ENCODE measurements at regions not wholly inside any gene's neighbourhood (a gene's known extent, or its start where the extent isn't known, plus 50 kb on each side); places are given as distances from the start of the nearest gene placed in this dataset.

- no peak for TF ChIP-seq CTCF (IDR thresholded peaks at IDR 0.05)
- no peak overlapping the region for H3K27ac ChIP-seq (ENCODE audit: low read length)
- H3K27ac Mint-ChIP-seq: no peak overlapping the region
- no peaks in the 10 kb centered on the region for H3K4me1 Mint-ChIP-seq
- peaks cover 14 to 16% of the 10 kb centered on the region in 2 donors for H3K9me3 Mint-ChIP-seq
- no peaks in the 10 kb centered on the region for H3K27me3 Mint-ChIP-seq (ENCODE audit: low read depth in 2 of 2)
- H3K36me3 ChIP-seq (ENCODE audit: control insufficient read depth, insufficient read depth, low read length): no peaks in the 10 kb centered on the region
- intact Hi-C loops (cut with micrococcal nuclease): no loop called here
- H3K27me3 ChIP-seq (ENCODE audit: control insufficient read depth, insufficient read depth, low read length): no peaks in the 10 kb centered on the region
- no peaks in the 10 kb centered on the region for H3K9me3 ChIP-seq (ENCODE audit: control insufficient read depth, insufficient read depth, low read length)
- WGBS (ENCODE audit: insufficient coverage): 86% methylated on average over 1 of the region's 4 CpGs
- H3K4me1 ChIP-seq (ENCODE audit: control insufficient read depth, insufficient read depth, low read length): no peaks in the 10 kb centered on the region
- H3K4me3 Mint-ChIP-seq: no peak overlapping the region
- H3K36me3 Mint-ChIP-seq: no peaks in the 10 kb centered on the region
- no peak for DNase-seq
- no peak overlapping the region for H3K4me3 ChIP-seq (ENCODE audit: low read length)
- no peak for ATAC-seq
Measured at GRCh38 chr1:195335541-195335940, 1272.7 kb downstream of the KCNT2 start.

GRCh38 chr1:195332102-195332501 lies 1276.1 kb downstream of the KCNT2 start:
- TF ChIP-seq CTCF (IDR thresholded peaks at IDR 0.05): no peak
- H3K27ac ChIP-seq (ENCODE audit: low read length): no peak overlapping the region
- no peaks in the 10 kb centered on the region for H3K36me3 ChIP-seq (ENCODE audit: control insufficient read depth, insufficient read depth, low read length)
- no CpG with 5 or more reads among the region's 1 CpG for WGBS (ENCODE audit: insufficient coverage)
- H3K27ac Mint-ChIP-seq: no peak overlapping the region
- no peak overlapping the region for H3K4me3 Mint-ChIP-seq
- no peaks in the 10 kb centered on the region for H3K4me1 ChIP-seq (ENCODE audit: control insufficient read depth, insufficient read depth, low read length)
- no peaks in the 10 kb centered on the region for H3K36me3 Mint-ChIP-seq
- H3K4me3 ChIP-seq (ENCODE audit: low read length): no peak overlapping the region
- intact Hi-C loops (cut with micrococcal nuclease): no loop called here
- no peaks in the 10 kb centered on the region for H3K27me3 ChIP-seq (ENCODE audit: control insufficient read depth, insufficient read depth, low read length)
- H3K9me3 Mint-ChIP-seq: peaks cover 12 to 19% of the 10 kb centered on the region in 2 donors
- H3K9me3 ChIP-seq (ENCODE audit: control insufficient read depth, insufficient read depth, low read length): no peaks in the 10 kb centered on the region
- ATAC-seq (no peak), DNase-seq (no peak)
- H3K27me3 Mint-ChIP-seq (ENCODE audit: low read depth in 2 of 2): no peaks in the 10 kb centered on the region
- no peaks in the 10 kb centered on the region for H3K4me1 Mint-ChIP-seq

- Histone ChIP-seq H3K27me3 (ENCODE audit: control insufficient read depth, insufficient read depth, low read length) (no peaks in the 10 kb centered on the region), H3K9me3 (ENCODE audit: control insufficient read depth, insufficient read depth, low read length) (no peaks in the 10 kb centered on the region), H3K4me1 (ENCODE audit: control insufficient read depth, insufficient read depth, low read length) (no peaks in the 10 kb centered on the region), H3K36me3 (ENCODE audit: control insufficient read depth, insufficient read depth, low read length) (no peaks in the 10 kb centered on the region), H3K27ac (ENCODE audit: low read length) (no peak overlapping the region), H3K4me3 (ENCODE audit: low read length) (no peak overlapping the region)
- peaks cover 20 to 33% of the 10 kb centered on the region in 2 donors for H3K9me3 Mint-ChIP-seq
- H3K4me1 Mint-ChIP-seq: no peaks in the 10 kb centered on the region
- ATAC-seq (no peak), DNase-seq (no peak)
- H3K4me3 Mint-ChIP-seq: no peak overlapping the region
- H3K27me3 Mint-ChIP-seq (ENCODE audit: low read depth in 2 of 2): no peaks in the 10 kb centered on the region
- no CpG with 5 or more reads among the region's 2 CpGs for WGBS (ENCODE audit: insufficient coverage)
- peaks cover 11% of the 10 kb centered on the region for H3K36me3 Mint-ChIP-seq
- no peak overlapping the region for H3K27ac Mint-ChIP-seq
- TF ChIP-seq CTCF (IDR thresholded peaks at IDR 0.05): no peak
- intact Hi-C loops (cut with micrococcal nuclease): no loop called here
Measured at GRCh38 chr1:195328681-195329080, 1279.6 kb downstream of the KCNT2 start.

- H3K27me3 Mint-ChIP-seq (ENCODE audit: low read depth in 2 of 2): no peaks in the 10 kb centered on the region
- Histone ChIP-seq H3K27ac (ENCODE audit: low read length) (no peak overlapping the region), H3K4me3 (ENCODE audit: low read length) (no peak overlapping the region), H3K9me3 (ENCODE audit: control insufficient read depth, insufficient read depth, low read length) (no peaks in the 10 kb centered on the region), H3K27me3 (ENCODE audit: control insufficient read depth, insufficient read depth, low read length) (no peaks in the 10 kb centered on the region), H3K36me3 (ENCODE audit: control insufficient read depth, insufficient read depth, low read length) (no peaks in the 10 kb centered on the region), H3K4me1 (ENCODE audit: control insufficient read depth, insufficient read depth, low read length) (no peaks in the 10 kb centered on the region)
- ATAC-seq: no peak
- intact Hi-C loops (cut with micrococcal nuclease): no loop called here
- no peak overlapping the region for H3K4me3 Mint-ChIP-seq
- H3K27ac Mint-ChIP-seq: no peak overlapping the region
- no peak for TF ChIP-seq CTCF (IDR thresholded peaks at IDR 0.05)
- 71% methylated on average over 2 of the region's 2 CpGs for WGBS (ENCODE audit: insufficient coverage)
- no peak for DNase-seq
- H3K4me1 Mint-ChIP-seq: no peaks in the 10 kb centered on the region
- peaks cover 20 to 37% of the 10 kb centered on the region in 2 donors for H3K9me3 Mint-ChIP-seq
- H3K36me3 Mint-ChIP-seq: peaks cover 12% of the 10 kb centered on the region
Measured at GRCh38 chr1:195328102-195328501, 1280.1 kb downstream of the KCNT2 start.

All from natural killer cell (primary cell).